ENCODE measurements at regions not wholly inside any gene's neighbourhood (a gene's known extent, or its start where the extent isn't known, plus 50 kb on each side); places are given as distances from the start of the nearest gene placed in this dataset.
"Not testable (repeated sequence)": the region's sequence is repeated elsewhere in the genome, so short reads cannot be mapped to it uniquely, and the experiment has no call there.

DNA sequence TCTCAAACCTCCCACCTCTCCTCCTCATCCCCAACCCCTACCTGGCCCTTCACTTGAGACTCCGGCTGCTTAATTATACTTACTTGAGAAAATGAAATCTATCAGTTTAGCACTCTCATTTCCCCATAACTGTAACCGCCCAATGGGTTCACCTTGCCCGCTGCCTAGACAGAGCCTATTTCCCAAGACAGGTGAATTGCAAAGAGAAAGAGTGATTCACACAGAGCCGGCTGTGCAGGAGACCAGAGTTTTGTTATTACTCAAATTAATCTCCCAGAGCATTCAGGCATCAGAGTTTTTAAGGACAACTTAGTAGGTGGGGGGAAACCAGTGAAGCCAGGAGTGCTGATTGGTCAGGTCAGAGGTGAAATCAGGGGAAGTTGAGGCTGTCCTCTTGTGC is 301.4 kb upstream of the CDYL start:
- H3K4me3 Mint-ChIP-seq = no peak overlapping the region
- no peak overlapping the region for H3K27ac Mint-ChIP-seq
- H3K9me3 Mint-ChIP-seq = peaks cover 18% of the 10 kb centered on the region
- H3K27me3 Mint-ChIP-seq (ENCODE audit: low read depth) = peaks cover 2% of the 10 kb centered on the region
- H3K4me1 Mint-ChIP-seq (ENCODE audit: low read depth) = no peaks in the 10 kb centered on the region
- H3K36me3 Mint-ChIP-seq (ENCODE audit: low read depth) = no peaks in the 10 kb centered on the region
- no peak for DNase-seq (ENCODE audit: low spot score)

DNA sequence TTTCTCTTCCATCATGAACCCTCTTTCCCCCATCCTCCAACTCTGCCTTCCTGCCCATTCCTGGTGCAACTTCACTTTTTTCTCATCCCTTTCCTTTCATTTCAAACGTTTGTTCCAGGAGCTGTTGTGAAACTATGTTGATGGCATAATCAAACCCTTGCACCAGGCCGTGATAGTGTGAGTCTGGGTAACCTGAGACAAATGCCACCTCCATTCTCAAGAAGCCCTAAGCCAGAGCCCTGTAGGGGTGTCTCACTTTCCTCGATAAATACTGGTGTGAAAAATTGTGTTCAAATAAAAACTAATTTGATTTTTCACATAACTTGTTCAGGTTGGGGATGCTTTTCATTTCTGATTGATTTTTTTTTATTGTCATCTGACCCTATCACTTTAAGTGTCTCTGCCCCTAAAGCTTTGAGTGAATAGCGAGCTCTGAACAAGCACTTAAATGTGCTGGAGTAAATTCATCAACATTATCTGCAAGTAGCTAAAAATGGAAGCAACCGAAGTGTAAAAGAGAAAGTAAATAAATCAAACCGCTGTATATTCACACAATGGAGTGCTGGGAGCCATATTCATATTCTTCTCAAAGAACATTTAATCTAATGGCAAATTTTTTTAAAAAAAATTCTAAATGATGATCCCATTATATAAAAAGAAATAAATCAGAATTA is 303.1 kb upstream of the CDYL start:
- H3K27ac Mint-ChIP-seq = no peak overlapping the region
- no peak overlapping the region for H3K4me3 Mint-ChIP-seq
- H3K27me3 Mint-ChIP-seq (ENCODE audit: low read depth) = peaks cover 2% of the 10 kb centered on the region
- no peak for DNase-seq (ENCODE audit: low spot score)
- H3K4me1 Mint-ChIP-seq (ENCODE audit: low read depth) = no peaks in the 10 kb centered on the region
- H3K9me3 Mint-ChIP-seq = peaks cover 18% of the 10 kb centered on the region
- no peaks in the 10 kb centered on the region for H3K36me3 Mint-ChIP-seq (ENCODE audit: low read depth)

DNA sequence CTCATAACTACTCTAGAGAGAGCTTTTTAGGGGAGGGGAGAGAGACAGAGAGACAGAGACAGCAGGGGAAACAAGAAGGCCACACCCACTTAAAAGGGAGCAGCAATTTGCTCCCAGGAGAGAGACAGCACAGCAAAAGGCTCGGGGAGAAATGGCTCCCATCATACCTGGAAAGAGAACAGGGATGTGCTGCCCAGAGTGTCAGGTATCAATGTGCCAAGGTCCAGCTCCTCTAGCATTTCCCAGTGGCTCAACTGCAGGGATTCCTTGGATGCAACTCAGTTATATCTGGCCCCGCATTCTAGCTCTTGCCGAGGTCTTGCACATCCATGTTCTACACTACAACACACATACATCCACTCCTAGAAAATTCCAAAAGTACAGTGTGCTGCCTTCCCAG is 304.0 kb upstream of the CDYL start:
- Mint-ChIP-seq H3K27me3 (ENCODE audit: low read depth) (peaks cover 2% of the 10 kb centered on the region), H3K27ac (no peak overlapping the region), H3K4me1 (ENCODE audit: low read depth) (no peaks in the 10 kb centered on the region), H3K4me3 (no peak overlapping the region), H3K9me3 (peaks cover 18% of the 10 kb centered on the region), H3K36me3 (ENCODE audit: low read depth) (no peaks in the 10 kb centered on the region)
- no peak for DNase-seq (ENCODE audit: low spot score)

DNA sequence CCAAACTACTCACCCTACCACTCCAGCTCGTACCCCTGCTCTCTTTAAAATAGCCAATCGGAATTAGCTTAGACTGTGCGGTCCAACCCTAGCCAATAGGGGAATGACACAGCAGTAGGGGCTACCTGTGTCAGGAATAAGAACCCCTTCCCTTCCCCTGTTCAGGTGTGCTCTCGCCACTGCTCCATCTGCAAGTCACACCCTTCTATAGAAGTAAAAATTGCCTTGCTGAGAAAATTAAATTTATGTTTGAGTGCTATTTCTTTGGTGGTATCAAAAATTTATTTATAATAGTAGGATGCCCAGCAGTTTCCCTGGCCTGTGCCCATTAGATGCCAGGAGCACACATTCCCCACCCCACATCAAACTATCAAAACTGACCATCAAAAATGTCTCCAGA is 304.7 kb upstream of the CDYL start:
- H3K4me1 Mint-ChIP-seq (ENCODE audit: low read depth); H3K27me3 Mint-ChIP-seq (ENCODE audit: low read depth); H3K4me3 Mint-ChIP-seq; H3K27ac Mint-ChIP-seq; DNase-seq (ENCODE audit: low spot score); H3K36me3 Mint-ChIP-seq (ENCODE audit: low read depth): not testable (repeated sequence)
- H3K9me3 Mint-ChIP-seq = peaks cover 18% of the 10 kb centered on the region

DNA sequence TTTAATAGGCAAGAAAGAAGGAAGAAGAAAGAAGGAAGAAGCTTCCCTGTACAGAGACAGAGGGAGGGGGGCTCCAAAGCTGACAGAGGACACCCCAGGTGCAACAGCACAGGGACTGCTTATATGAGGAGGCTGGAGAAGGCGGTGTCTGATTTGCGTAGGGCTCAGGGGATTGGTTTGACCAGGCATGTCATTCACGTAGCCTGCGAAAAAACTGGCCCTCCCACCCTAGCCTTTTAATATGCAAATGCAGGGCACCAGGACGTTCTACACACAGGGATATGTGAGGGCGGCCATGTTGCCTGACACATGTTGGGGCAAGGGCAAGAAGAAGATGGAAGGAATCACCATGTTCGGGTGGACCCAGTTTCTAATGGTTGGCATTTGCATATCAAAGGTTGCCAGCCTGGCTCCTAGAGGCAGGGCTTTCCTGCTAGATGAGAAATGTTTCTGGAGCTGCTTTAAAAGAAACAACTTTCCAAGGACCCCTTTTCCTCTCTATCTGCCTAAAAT is 305.4 kb upstream of the CDYL start:
- H3K9me3 Mint-ChIP-seq = peaks cover 18% of the 10 kb centered on the region
- DNase-seq (ENCODE audit: low spot score) = no peak
- H3K4me3 Mint-ChIP-seq = no peak overlapping the region
- no peak overlapping the region for H3K27ac Mint-ChIP-seq
- no peaks in the 10 kb centered on the region for H3K4me1 Mint-ChIP-seq (ENCODE audit: low read depth)
- no peaks in the 10 kb centered on the region for H3K36me3 Mint-ChIP-seq (ENCODE audit: low read depth)
- H3K27me3 Mint-ChIP-seq (ENCODE audit: low read depth) = no peaks in the 10 kb centered on the region

DNA sequence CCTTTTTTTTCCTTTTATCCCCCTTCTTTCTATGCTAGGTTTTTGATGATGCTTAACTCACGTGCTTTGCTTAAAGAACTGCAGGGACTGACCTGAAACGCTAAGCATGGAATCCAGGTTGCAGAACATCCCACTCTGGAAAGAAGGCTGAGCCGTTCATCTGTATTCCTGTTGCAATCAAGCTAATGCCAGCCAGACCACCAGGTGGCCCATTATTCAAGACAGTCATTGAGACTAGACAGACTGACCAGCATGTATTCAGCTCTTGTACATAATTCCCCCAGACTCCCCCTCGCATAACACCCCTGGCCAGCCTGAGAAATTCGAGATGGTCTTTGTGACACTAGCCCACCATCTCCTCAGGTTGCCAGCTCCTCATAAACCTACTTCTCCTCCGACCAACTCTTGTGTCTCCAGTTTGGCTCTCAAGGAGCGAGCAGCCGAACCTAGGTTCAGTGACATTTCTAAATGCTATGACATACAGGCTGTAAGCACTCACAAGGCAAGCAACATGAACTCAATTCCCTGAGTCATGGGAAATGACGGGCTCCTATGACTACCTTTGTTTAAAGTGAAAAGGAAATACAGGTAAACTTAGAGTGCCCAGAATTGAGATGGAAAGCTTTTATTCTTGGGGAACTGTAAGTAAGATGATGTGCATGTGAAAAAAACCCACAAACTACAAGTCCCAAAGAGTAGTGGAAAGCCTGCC is 309.3 kb upstream of the CDYL start:
- Mint-ChIP-seq H3K36me3 (ENCODE audit: low read depth) (no peaks in the 10 kb centered on the region), H3K4me1 (ENCODE audit: low read depth) (no peaks in the 10 kb centered on the region), H3K9me3 (peaks cover 14% of the 10 kb centered on the region), H3K4me3 (no peak overlapping the region), H3K27ac (no peak overlapping the region), H3K27me3 (ENCODE audit: low read depth) (no peaks in the 10 kb centered on the region)
- no peak for DNase-seq (ENCODE audit: low spot score)

DNA sequence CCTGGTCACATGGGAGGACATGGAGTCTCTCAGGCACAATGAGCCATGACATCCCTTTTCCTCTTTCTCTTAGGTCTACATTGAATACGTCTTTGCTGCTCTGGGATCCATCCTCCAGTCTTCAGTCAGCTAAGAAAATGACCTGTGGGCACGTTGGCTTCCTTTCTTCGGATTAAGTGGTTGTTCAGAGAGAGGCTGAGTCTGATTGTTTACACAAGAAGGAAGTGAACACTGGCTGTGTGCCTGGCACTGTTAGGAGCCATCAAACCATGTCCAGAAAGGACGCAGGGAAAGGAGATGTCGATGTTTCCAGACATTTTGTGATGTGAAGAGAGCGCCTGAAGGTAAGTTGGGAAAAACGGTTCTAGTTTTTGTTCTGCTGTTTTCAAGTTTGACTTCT is 309.9 kb upstream of the CDYL start:
- Mint-ChIP-seq H3K4me1 (ENCODE audit: low read depth) (no peaks in the 10 kb centered on the region), H3K4me3 (no peak overlapping the region), H3K27me3 (ENCODE audit: low read depth) (no peaks in the 10 kb centered on the region), H3K27ac (no peak overlapping the region), H3K9me3 (peaks cover 10% of the 10 kb centered on the region), H3K36me3 (ENCODE audit: low read depth) (no peaks in the 10 kb centered on the region)
- DNase-seq (ENCODE audit: low spot score) = no peak

DNA sequence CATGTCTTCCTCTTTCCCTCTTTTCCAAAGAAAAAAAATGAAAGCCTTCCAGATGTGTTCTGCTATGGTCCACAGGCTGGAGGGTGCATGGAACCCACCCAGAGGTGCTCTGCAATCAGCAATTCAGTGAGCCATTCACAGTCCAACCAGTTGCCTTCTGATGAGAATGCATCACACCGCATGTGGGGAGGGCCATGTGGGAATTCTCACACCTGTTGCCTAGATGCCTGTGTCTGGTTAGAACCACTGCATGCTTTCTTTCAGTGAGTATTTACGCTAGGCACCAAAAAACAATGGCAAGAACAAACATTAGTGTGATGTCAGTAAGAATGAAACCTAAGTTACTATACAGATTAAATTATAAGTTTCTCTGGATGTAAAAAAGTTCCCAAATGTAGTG is 311.6 kb upstream of the CDYL start:
- Mint-ChIP-seq H3K9me3 (no peaks in the 10 kb centered on the region), H3K27me3 (ENCODE audit: low read depth) (no peaks in the 10 kb centered on the region), H3K4me3 (no peak overlapping the region), H3K27ac (no peak overlapping the region), H3K4me1 (ENCODE audit: low read depth) (no peaks in the 10 kb centered on the region), H3K36me3 (ENCODE audit: low read depth) (no peaks in the 10 kb centered on the region)
- DNase-seq (ENCODE audit: low spot score) = no peak

DNA sequence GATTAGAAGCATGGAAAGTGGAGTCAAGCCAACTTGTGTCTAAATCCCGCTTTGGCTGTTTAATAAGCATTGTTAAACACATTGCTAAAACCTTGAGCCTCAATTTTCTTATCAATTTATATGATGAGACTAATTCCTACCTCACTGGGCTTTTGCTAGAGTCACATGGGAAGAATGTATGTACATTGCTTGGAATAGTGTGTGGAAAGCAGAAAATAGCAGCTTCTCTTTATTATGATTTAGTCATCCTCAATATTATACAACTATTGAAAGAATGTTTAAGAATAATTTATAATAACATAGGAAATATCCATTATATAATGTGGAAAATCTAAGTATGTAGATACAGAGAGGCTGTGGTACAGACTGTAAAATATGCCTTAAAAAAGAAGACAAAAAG is 313.0 kb upstream of the CDYL start:
- H3K4me1 Mint-ChIP-seq (ENCODE audit: low read depth) = no peaks in the 10 kb centered on the region
- H3K36me3 Mint-ChIP-seq (ENCODE audit: low read depth) = no peaks in the 10 kb centered on the region
- H3K4me3 Mint-ChIP-seq = no peak overlapping the region
- no peaks in the 10 kb centered on the region for H3K9me3 Mint-ChIP-seq
- DNase-seq (ENCODE audit: low spot score) = no peak
- H3K27me3 Mint-ChIP-seq (ENCODE audit: low read depth) = no peaks in the 10 kb centered on the region
- H3K27ac Mint-ChIP-seq = no peak overlapping the region

DNA sequence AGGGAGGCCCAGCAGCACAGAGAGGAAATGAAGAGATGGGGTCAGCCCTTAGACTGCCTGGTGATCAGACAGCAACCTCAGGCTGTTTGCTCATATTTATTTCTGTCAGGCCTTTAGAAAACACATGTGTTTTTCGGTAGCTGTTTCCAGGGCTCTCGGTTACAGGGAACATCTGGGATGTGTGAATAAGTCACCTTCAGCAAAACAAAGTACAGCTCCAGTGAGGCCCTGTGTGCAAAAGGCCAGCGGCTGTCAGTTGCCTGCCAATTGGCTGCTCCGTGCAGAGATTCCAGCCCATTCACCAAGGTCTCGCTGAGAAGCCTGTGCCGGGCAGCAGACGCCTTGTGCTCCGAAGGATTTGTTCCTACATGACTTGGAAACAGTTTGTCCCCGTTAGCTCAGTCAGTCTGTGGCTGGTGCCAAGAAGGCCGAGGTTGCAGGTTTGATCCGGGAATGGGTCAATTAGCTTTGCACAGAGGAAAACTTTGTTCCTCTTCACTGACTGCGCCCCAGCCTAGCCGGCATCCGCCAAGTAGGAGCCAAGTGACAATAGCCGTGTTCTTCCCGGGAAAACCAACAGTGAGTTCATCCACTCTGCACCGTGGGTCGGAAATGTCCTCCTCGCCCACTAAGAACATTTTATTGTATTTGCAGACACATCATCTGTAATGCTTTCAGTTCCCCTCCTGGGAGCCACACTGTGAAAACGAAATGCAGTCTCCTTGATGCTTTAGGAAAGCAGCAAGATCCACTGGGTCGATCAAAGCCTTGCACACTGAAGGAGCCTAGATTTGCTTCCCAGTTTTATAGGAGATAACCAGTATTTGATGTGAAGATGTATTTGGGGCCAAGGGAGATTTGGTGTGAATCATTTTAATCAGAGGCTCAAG is 315.4 kb upstream of the CDYL start:
- Mint-ChIP-seq H3K27ac (no peak overlapping the region), H3K27me3 (ENCODE audit: low read depth) (no peaks in the 10 kb centered on the region), H3K4me3 (no peak overlapping the region), H3K36me3 (ENCODE audit: low read depth) (no peaks in the 10 kb centered on the region), H3K4me1 (ENCODE audit: low read depth) (no peaks in the 10 kb centered on the region), H3K9me3 (no peaks in the 10 kb centered on the region)
- no peak for DNase-seq (ENCODE audit: low spot score)

DNA sequence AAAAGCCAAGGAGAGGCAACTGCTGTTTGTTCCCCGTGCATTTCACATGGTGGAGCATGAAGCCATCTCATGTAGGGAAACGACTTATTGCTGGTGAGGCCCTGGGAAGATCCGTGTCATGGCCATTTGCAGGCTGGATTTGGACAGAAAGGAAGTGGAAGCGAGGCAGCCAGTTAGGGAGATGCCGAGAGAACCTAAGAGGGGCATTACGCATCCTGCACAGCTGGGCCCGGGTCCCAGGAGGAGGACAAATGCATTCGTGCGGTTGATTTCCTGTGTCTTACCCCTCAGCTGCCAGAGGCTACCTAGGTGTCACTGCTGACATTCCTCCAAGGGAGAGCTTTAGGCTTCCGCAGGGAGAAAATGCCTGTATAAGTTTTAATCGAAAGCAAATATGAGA is 316.2 kb upstream of the CDYL start:
- H3K4me3 Mint-ChIP-seq = no peak overlapping the region
- no peaks in the 10 kb centered on the region for H3K36me3 Mint-ChIP-seq (ENCODE audit: low read depth)
- no peaks in the 10 kb centered on the region for H3K27me3 Mint-ChIP-seq (ENCODE audit: low read depth)
- no peaks in the 10 kb centered on the region for H3K4me1 Mint-ChIP-seq (ENCODE audit: low read depth)
- DNase-seq (ENCODE audit: low spot score) = no peak
- H3K9me3 Mint-ChIP-seq = no peaks in the 10 kb centered on the region
- H3K27ac Mint-ChIP-seq = no peak overlapping the region

DNA sequence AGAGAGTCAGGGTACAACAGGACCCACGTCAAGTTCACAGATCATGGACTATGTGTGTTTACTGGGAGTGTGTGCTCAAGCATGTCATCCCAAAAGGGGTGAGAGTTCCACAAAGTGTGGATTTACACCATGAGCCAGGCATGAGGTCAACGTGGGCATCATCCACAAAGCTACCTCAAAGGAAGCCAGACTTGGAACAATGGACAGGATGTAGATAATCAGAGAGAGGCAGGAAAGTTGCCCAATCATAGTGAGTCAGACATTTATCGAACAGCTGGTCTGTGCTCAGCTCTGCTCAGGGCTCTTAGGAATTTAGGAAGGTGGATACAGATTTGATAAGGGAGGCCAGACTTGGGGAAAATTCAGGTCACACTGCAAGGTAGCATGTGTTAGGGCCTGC is 317.2 kb upstream of the CDYL start:
- no peaks in the 10 kb centered on the region for H3K4me1 Mint-ChIP-seq (ENCODE audit: low read depth)
- no peaks in the 10 kb centered on the region for H3K9me3 Mint-ChIP-seq
- no peaks in the 10 kb centered on the region for H3K36me3 Mint-ChIP-seq (ENCODE audit: low read depth)
- no peak overlapping the region for H3K4me3 Mint-ChIP-seq
- no peaks in the 10 kb centered on the region for H3K27me3 Mint-ChIP-seq (ENCODE audit: low read depth)
- no peak for DNase-seq (ENCODE audit: low spot score)
- no peak overlapping the region for H3K27ac Mint-ChIP-seq

DNA sequence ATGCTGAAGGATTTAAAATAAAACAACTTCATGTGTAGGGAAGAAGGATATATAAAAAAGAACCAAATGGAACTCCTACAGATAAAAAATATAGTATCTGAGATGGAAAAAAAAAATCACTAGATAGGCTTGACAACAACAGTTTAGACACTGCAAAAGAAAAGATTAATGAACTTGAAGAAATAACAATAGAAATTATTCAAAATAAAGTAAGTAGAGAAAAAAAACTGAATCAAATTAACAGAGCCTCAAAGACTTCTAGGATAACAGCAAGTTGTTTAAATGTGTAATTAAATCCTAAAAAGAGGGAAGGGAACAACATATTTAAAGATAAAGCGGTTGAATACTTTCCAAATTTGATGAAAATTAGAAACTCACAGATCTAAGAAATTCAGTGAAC is 316.3 kb upstream of the ECI2 start:
- H3K27ac Mint-ChIP-seq = no peak overlapping the region
- no peak for DNase-seq (ENCODE audit: low spot score)
- peaks cover 16% of the 10 kb centered on the region for H3K9me3 Mint-ChIP-seq
- H3K4me3 Mint-ChIP-seq = no peak overlapping the region
- H3K27me3 Mint-ChIP-seq (ENCODE audit: low read depth) = no peaks in the 10 kb centered on the region
- no peaks in the 10 kb centered on the region for H3K36me3 Mint-ChIP-seq (ENCODE audit: low read depth)
- no peaks in the 10 kb centered on the region for H3K4me1 Mint-ChIP-seq (ENCODE audit: low read depth)

DNA sequence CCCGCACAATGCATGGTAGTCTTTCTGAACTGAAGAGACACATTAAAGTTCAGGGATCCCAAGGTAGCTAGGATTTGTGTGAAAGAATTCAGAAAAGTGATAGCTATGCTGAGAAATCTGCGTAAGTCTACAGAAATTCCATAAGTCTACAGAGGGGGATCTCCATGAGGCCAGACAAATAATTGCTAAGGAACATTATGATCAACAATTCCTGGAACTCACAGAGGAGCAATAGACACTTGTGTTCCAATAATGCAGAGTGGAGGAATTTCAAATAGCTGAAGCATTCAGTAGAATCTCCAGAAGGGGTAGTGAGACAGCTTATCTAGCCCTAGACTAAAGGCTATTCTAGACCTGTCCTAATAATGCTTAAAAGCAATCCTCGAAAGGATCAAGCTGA is 315.7 kb upstream of the ECI2 start:
- H3K9me3 Mint-ChIP-seq = peaks cover 16% of the 10 kb centered on the region
- H3K27me3 Mint-ChIP-seq (ENCODE audit: low read depth) = no peaks in the 10 kb centered on the region
- no peak overlapping the region for H3K27ac Mint-ChIP-seq
- no peaks in the 10 kb centered on the region for H3K4me1 Mint-ChIP-seq (ENCODE audit: low read depth)
- no peak for DNase-seq (ENCODE audit: low spot score)
- no peaks in the 10 kb centered on the region for H3K36me3 Mint-ChIP-seq (ENCODE audit: low read depth)
- H3K4me3 Mint-ChIP-seq = no peak overlapping the region
